Gastroesophageal sphincter (tissue), 4 donors: ENCODE measurements at regions not wholly inside any gene's neighbourhood (a gene's known extent, or its start where the extent isn't known, plus 50 kb on each side); places are given as distances from the start of the nearest gene placed in this dataset.

Experiments used
- ATAC-seq: fragments of 150-250 bp; one replicate; pipeline ENCODE4 v1.9.1; 2016; ENCODE audit warnings: mild to moderate bottlenecking, moderate library complexity
- H3K27ac ChIP-seq, 4 donors: fragments of 200-600 bp; sonication (generic) in 3 of 4; 1 replicate in 3 of 4; 2 replicates in 1 of 4; pipeline ENCODE4 v1.5.1; 2016 to 2019
- H3K27me3 ChIP-seq: fragments of 200-600 bp; sonication (generic); one replicate; pipeline ENCODE4 v1.5.1; 2019
- H3K36me3 ChIP-seq, 2 donors: fragments of 200-600 bp; sonication (generic); one replicate each; pipeline ENCODE4 v1.5.1; 2019; ENCODE audit warnings: control low read depth in 1 of 2
- H3K4me1 ChIP-seq, 3 donors: fragments of 200-600 bp; sonication (generic); 1 replicate in 2 of 3; 2 replicates in 1 of 3; pipeline ENCODE4 v1.5.1; 2016 to 2019; ENCODE audit warnings: control low read depth in 2 of 3
- H3K4me3 ChIP-seq, 2 donors: fragments of 200-600 bp; sonication (generic); one replicate each; pipeline ENCODE4 v1.5.1; 2019; ENCODE audit warnings: mild to moderate bottlenecking in 1 of 2, moderate library complexity in 1 of 2
- H3K9me3 ChIP-seq, 3 donors: fragments of 200-600 bp; sonication (generic); one replicate each; pipeline ENCODE4 v1.5.1; 2017 to 2019; ENCODE audit warnings: control low read depth in 2 of 3
- CTCF ChIP-seq, 4 experiments: fragments of 200-600 bp in 2 of 4; fragments of 450-650 bp in 2 of 4; sonication (generic) in 1 of 4; IDR thresholded peaks; one replicate each; pipeline ENCODE4 v1.5.1; 2017 to 2019; ENCODE audit warnings: antibody characterized with exemption in 4 of 4, mild to moderate bottlenecking in 2 of 4, moderate library complexity in 2 of 4
- EP300 ChIP-seq: sonication (generic); formaldehyde crosslinking; IDR thresholded peaks from one replicate; pipeline ENCODE4 v1.6.1; 2017; ENCODE audit warnings: antibody characterized with exemption, mild to moderate bottlenecking
- POLR2A ChIP-seq, 2 donors: fragments of 450-650 bp; IDR thresholded peaks; one replicate each; pipeline ENCODE4 v1.6.1; 2017; ENCODE audit warnings: antibody characterized with exemption in 2 of 2, mild to moderate bottlenecking in 2 of 2, moderate library complexity in 1 of 2
- POLR2AphosphoS5 ChIP-seq: sonication (generic); formaldehyde crosslinking; IDR thresholded peaks from one replicate; pipeline ENCODE4 v1.6.1; 2017; ENCODE audit warnings: antibody characterized with exemption
- WGBS, 2 donors: methylation state at CpG; one replicate each; pipeline ENCODE4 v1.1.5; 2018; ENCODE audit warnings: low coverage in 1 of 2; 5-methylcytosine and 5-hydroxymethylcytosine counted together

GRCh38 chr2:18096836-18097405, 218.5 kb downstream of the KCNS3 start:
- Histone ChIP-seq H3K27me3 (no peaks in the 10 kb centered on the region), H3K4me1 (no peaks in the 10 kb centered on the region), H3K9me3 (no peaks in the 10 kb centered on the region), H3K36me3 (no peaks in the 10 kb centered on the region), H3K27ac (no peak overlapping the region), H3K4me3 (no peak overlapping the region)
- WGBS, 2 donors, result 85 to 86% methylated on average over 4 of the region's 4 CpGs
- ATAC-seq, result no peak
- TF ChIP-seq POLR2A (IDR thresholded peaks at IDR 0.05), result no peak
- TF ChIP-seq EP300, result no peak
- TF ChIP-seq CTCF (IDR thresholded peaks at IDR 0.05), result no peak
- no peak for TF ChIP-seq POLR2AphosphoS5

- no peak for ATAC-seq
- Histone ChIP-seq H3K36me3 (no peaks in the 10 kb centered on the region), H3K4me1 (no peaks in the 10 kb centered on the region), H3K27ac (no peak overlapping the region), H3K9me3 (no peaks in the 10 kb centered on the region), H3K4me3 (no peak overlapping the region), H3K27me3 (no peaks in the 10 kb centered on the region)
- 9 to 25% methylated on average over 1 of the region's 2 CpGs for whole genome bisulfite sequencing, 2 donors
- TF ChIP-seq POLR2AphosphoS5, result no peak
- TF ChIP-seq POLR2A (IDR thresholded peaks at IDR 0.05), result no peak
- TF ChIP-seq CTCF (IDR thresholded peaks at IDR 0.05), result no peak
- no peak for TF ChIP-seq EP300
These were observed 215.8 kb downstream of the KCNS3 start for GRCh38 chr2:18094277-18094676.

GRCh38 chr2:18093196-18093595, 214.7 kb downstream of the KCNS3 start:
- no peaks in the 10 kb centered on the region for H3K9me3 ChIP-seq
- no peaks in the 10 kb centered on the region for H3K27me3 ChIP-seq
- no peak overlapping the region for H3K27ac ChIP-seq
- no peak for ATAC-seq
- no peaks in the 10 kb centered on the region for H3K36me3 ChIP-seq
- TF ChIP-seq POLR2AphosphoS5 (no peak), POLR2A (IDR thresholded peaks at IDR 0.05) (no peak), EP300 (no peak), CTCF (IDR thresholded peaks at IDR 0.05) (no peak)
- WGBS, 2 donors, result 80 to 97% methylated on average over 3 of the region's 3 CpGs
- no peak overlapping the region for H3K4me3 ChIP-seq
- no peaks in the 10 kb centered on the region for H3K4me1 ChIP-seq

GRCh38 chr2:18092760-18093159, 214.3 kb downstream of the KCNS3 start:
- ATAC-seq, result no peak
- Histone ChIP-seq H3K4me1 (no peaks in the 10 kb centered on the region), H3K36me3 (no peaks in the 10 kb centered on the region), H3K4me3 (no peak overlapping the region), H3K9me3 (no peaks in the 10 kb centered on the region), H3K27me3 (no peaks in the 10 kb centered on the region), H3K27ac (no peak overlapping the region)
- TF ChIP-seq CTCF (IDR thresholded peaks at IDR 0.05) (no peak), POLR2A (IDR thresholded peaks at IDR 0.05) (no peak), POLR2AphosphoS5 (no peak), EP300 (no peak)
- WGBS, 2 donors, result 76 to 80% methylated on average over 1 of the region's 1 CpG

- TF ChIP-seq EP300, result no peak
- no peak for TF ChIP-seq POLR2A (IDR thresholded peaks at IDR 0.05)
- TF ChIP-seq POLR2AphosphoS5, result no peak
- no peak for TF ChIP-seq CTCF (IDR thresholded peaks at IDR 0.05)
- no peak for ATAC-seq
These were observed 207.1 kb downstream of the KCNS3 start for GRCh38 chr2:18085593-18085992.

More at GRCh38 chr2:18085593-18085992, 207.1 kb downstream of the KCNS3 start:
- Histone ChIP-seq H3K27me3 (no peaks in the 10 kb centered on the region), H3K4me3 (no peak overlapping the region), H3K27ac (no peak overlapping the region), H3K36me3 (no peaks in the 10 kb centered on the region), H3K4me1 (no peaks in the 10 kb centered on the region), H3K9me3 (no peaks in the 10 kb centered on the region)
